GM19238 (cell line): ENCODE measurements at regions not wholly inside any gene's neighbourhood (a gene's known extent, or its start where the extent isn't known, plus 50 kb on each side); places are given as distances from the start of the nearest gene placed in this dataset.
"Not testable (repeated sequence)": the region's sequence is repeated elsewhere in the genome, so short reads cannot be mapped to it uniquely, and the experiment has no call there.

ENCODE experiments used
- DNase-seq: peaks from one replicate; pipeline ENCODE4 v3.0.0; 2011; ENCODE audit warnings: low spot score; ENCODE audit not compliant: insufficient read length

GRCh38 chr4:132662456-132662855, 486.6 kb upstream of the PCDH10 start:
- DNase-seq = no peak

GRCh38 chr4:132669786-132670185, 479.3 kb upstream of the PCDH10 start:
- no peak for DNase-seq

GRCh38 chr4:132670557-132670956, 478.5 kb upstream of the PCDH10 start:
- no peak for DNase-seq

GRCh38 chr4:132683957-132684356, 465.1 kb upstream of the PCDH10 start:
- no peak for DNase-seq

GRCh38 chr4:132691026-132691425, 458.1 kb upstream of the PCDH10 start:
- DNase-seq = no peak

- DNase-seq = no peak
Measured at GRCh38 chr4:132691668-132692067, 457.4 kb upstream of the PCDH10 start.

GRCh38 chr4:132694775-132695174, 454.3 kb upstream of the PCDH10 start:
- DNase-seq = no peak

GRCh38 chr4:132697505-132697904, 451.6 kb upstream of the PCDH10 start:
- not testable (repeated sequence) for DNase-seq

- DNase-seq = no peak
Measured at GRCh38 chr4:132707955-132708354, 441.1 kb upstream of the PCDH10 start.

- DNase-seq = no peak
Measured at GRCh38 chr4:132709056-132709455, 440.0 kb upstream of the PCDH10 start.

- DNase-seq = no peak
Measured at GRCh38 chr4:132710971-132711370, 438.1 kb upstream of the PCDH10 start.

GRCh38 chr4:132737344-132737743, 411.8 kb upstream of the PCDH10 start:
- no peak for DNase-seq

- DNase-seq = no peak
Measured at GRCh38 chr4:132759199-132759780, 389.8 kb upstream of the PCDH10 start.

GRCh38 chr4:132763465-132763864, 385.6 kb upstream of the PCDH10 start:
- DNase-seq = no peak

GRCh38 chr4:132767901-132768300, 381.2 kb upstream of the PCDH10 start:
- no peak for DNase-seq

- DNase-seq = no peak
Measured at GRCh38 chr4:132770776-132771175, 378.3 kb upstream of the PCDH10 start.

GRCh38 chr4:132792310-132792709, 356.8 kb upstream of the PCDH10 start:
- no peak for DNase-seq

GRCh38 chr4:132797856-132798255, 351.2 kb upstream of the PCDH10 start:
- no peak for DNase-seq

GRCh38 chr4:132809298-132810032, 339.6 kb upstream of the PCDH10 start:
- DNase-seq = no peak

- DNase-seq = not testable (repeated sequence)
Measured at GRCh38 chr4:132813061-132813460, 336.0 kb upstream of the PCDH10 start.

- DNase-seq = no peak
Measured at GRCh38 chr4:132818091-132818490, 331.0 kb upstream of the PCDH10 start.

GRCh38 chr4:132823419-132823818, 325.7 kb upstream of the PCDH10 start:
- DNase-seq = no peak

- DNase-seq = no peak
Measured at GRCh38 chr4:132824761-132825160, 324.3 kb upstream of the PCDH10 start.
